H1 (cell line): ENCODE measurements at regions not wholly inside any gene's neighbourhood (a gene's known extent, or its start where the extent isn't known, plus 50 kb on each side); places are given as distances from the start of the nearest gene placed in this dataset.

Experiments
- CTCF ChIA-PET: fragments of 300-600 bp; sonication (Branson Sonifier 250); formaldehyde crosslinking; loops from one replicate; lab custom pipeline; 2021; ENCODE audit not compliant: partially characterized antibody; lab: Charles Lee
- POLR2A ChIA-PET: fragments of 300-600 bp; sonication (Branson Sonifier 250); formaldehyde crosslinking; loops from one replicate; lab custom pipeline; 2021; ENCODE audit warnings: inconsistent platforms; ENCODE audit not compliant: partially characterized antibody; lab: Charles Lee
- DNase-seq, 2 experiments: peaks; one replicate each; pipeline versions ENCODE4 v3.0.0 to v3.0.0-alpha.2; 2010 to 2022; ENCODE audit warnings: low spot score in 2 of 2, low read depth in 1 of 2, mixed read lengths in 1 of 2
- FAIRE-seq: peaks from 2 replicates; lab custom pipeline; 2011; peaks lifted over from hg19 to GRCh38; lab: Jason Lieb, UNC
- H2AFZ ChIP-seq: 2 replicates; pipeline ENCODE4 v1.8.1; 2012; ENCODE audit warnings: low read length, inconsistent platforms
- H2AK5ac ChIP-seq: 2 replicates; pipeline ENCODE4 v1.6.1; 2013; ENCODE audit warnings: low read depth, low read length
- H2BK120ac ChIP-seq: replicated peaks from 2 replicates; pipeline ENCODE3; 2013; ENCODE audit warnings: low read depth, low read length, inconsistent platforms
- H2BK12ac ChIP-seq: 2 replicates; pipeline ENCODE4 v1.6.1; 2013; ENCODE audit warnings: low read depth, low read length
- H2BK15ac ChIP-seq: 2 replicates; pipeline ENCODE4 v1.6.1; 2013; ENCODE audit warnings: low read length
- H2BK20ac ChIP-seq: 2 replicates; pipeline ENCODE4 v1.6.1; 2013; ENCODE audit warnings: low read length
- H2BK5ac ChIP-seq: 2 replicates; pipeline ENCODE4 v1.6.1; 2013; ENCODE audit warnings: low read depth, low read length
- H3K14ac ChIP-seq: 2 replicates; pipeline ENCODE4 v1.6.1; 2013; ENCODE audit warnings: inconsistent platforms; ENCODE audit not compliant: insufficient read length
- H3K18ac ChIP-seq: 2 replicates; pipeline ENCODE4 v1.6.1; 2013; ENCODE audit warnings: low read length; ENCODE audit errors: extremely low read depth
- H3K23ac ChIP-seq: 2 replicates; pipeline ENCODE4 v1.6.1; 2013; ENCODE audit warnings: inconsistent platforms; ENCODE audit not compliant: insufficient read length
- H3K23me2 ChIP-seq: 2 replicates; pipeline ENCODE4 v1.6.1; 2013; ENCODE audit warnings: low read depth, low read length
- H3K27ac ChIP-seq: 2 replicates; pipeline ENCODE4 v1.6.1; 2011; ENCODE audit warnings: low read depth, low read length, inconsistent platforms
- H3K27me3 ChIP-seq, 4 experiments: replicated peaks in 1 of 4; 1 replicate in 1 of 4; 2 replicates in 3 of 4; pipeline versions ENCODE4 v1.6.1 to v1.8.1; 2011 to 2013; ENCODE audit warnings: low read length in 3 of 4, mild to moderate bottlenecking in 3 of 4, inconsistent platforms in 2 of 4, mixed read lengths in 2 of 4, moderate library complexity in 1 of 4; ENCODE audit not compliant: control insufficient read depth in 3 of 4, insufficient read depth in 3 of 4; ENCODE audit errors: extremely low read depth in 1 of 4
- H3K36me3 ChIP-seq, 4 experiments: 2 replicates each; pipeline versions ENCODE4 v1.6.1 to v1.8.1; 2011 to 2013; ENCODE audit warnings: mild to moderate bottlenecking in 4 of 4, low read length in 3 of 4, moderate library complexity in 2 of 4, control low read depth in 1 of 4, inconsistent platforms in 1 of 4; ENCODE audit not compliant: insufficient read depth in 4 of 4, control insufficient read depth in 2 of 4
- H3K4ac ChIP-seq: replicated peaks from 2 replicates; pipeline ENCODE3; 2013; ENCODE audit warnings: low read length, low read depth, mixed read lengths, inconsistent platforms; ENCODE audit not compliant: insufficient read length
- H3K4me1 ChIP-seq, 4 experiments: replicated peaks in 1 of 4; 1 replicate in 1 of 4; 2 replicates in 3 of 4; pipeline versions ENCODE4 v1.6.1 to v1.8.1; 2011 to 2013; ENCODE audit warnings: low read length in 3 of 4, inconsistent platforms in 2 of 4, mixed read lengths in 1 of 4; ENCODE audit not compliant: insufficient read depth in 4 of 4, control insufficient read depth in 3 of 4
- H3K4me2 ChIP-seq, 2 experiments: 2 replicates each; pipeline versions ENCODE4 v1.6.1 to v1.8.1; 2011 to 2013; ENCODE audit warnings: low read depth in 2 of 2, low read length in 2 of 2, control low read depth in 1 of 2, inconsistent platforms in 1 of 2, mild to moderate bottlenecking in 1 of 2; ENCODE audit not compliant: insufficient read depth in 1 of 2
- H3K4me3 ChIP-seq, 4 experiments: fragments of 200-600, 300-600 bp in 1 of 4; sonication (generic), shearing (Covaris generic), sonication (Bioruptor Twin) in 1 of 4; 2 replicates each; pipeline versions ENCODE4 v1.5.1 to v1.8.1; 2011 to 2016; ENCODE audit warnings: low read length in 4 of 4, low read depth in 3 of 4, control low read depth in 2 of 4, inconsistent platforms in 2 of 4, mild to moderate bottlenecking in 2 of 4, mixed read lengths in 1 of 4, moderate library complexity in 1 of 4; ENCODE audit not compliant: insufficient read depth in 2 of 4; ENCODE audit errors: extremely low read depth in 1 of 4
- H3K56ac ChIP-seq: replicated peaks from 2 replicates; pipeline ENCODE3; 2013; ENCODE audit warnings: low read depth, mild to moderate bottlenecking, mixed read lengths, low read length, inconsistent platforms; ENCODE audit not compliant: insufficient read length
- H3K79me1 ChIP-seq: 2 replicates; pipeline ENCODE4 v1.6.1; 2013; ENCODE audit warnings: low read depth, low read length, control low read depth
- H3K79me2 ChIP-seq, 2 experiments: 2 replicates each; pipeline versions ENCODE4 v1.6.1 to v1.8.1; 2012 to 2013; ENCODE audit warnings: low read length in 2 of 2, mild to moderate bottlenecking in 2 of 2, inconsistent platforms in 1 of 2; ENCODE audit not compliant: insufficient read depth in 2 of 2, control insufficient read depth in 1 of 2
- H3K9ac ChIP-seq, 4 experiments: replicated peaks in 1 of 4; 1 replicate in 1 of 4; 2 replicates in 3 of 4; pipeline versions ENCODE4 v1.6.1 to v1.8.1; 2011 to 2013; ENCODE audit warnings: low read depth in 3 of 4, low read length in 3 of 4, control low read depth in 2 of 4, mild to moderate bottlenecking in 2 of 4, moderate library complexity in 2 of 4, inconsistent platforms in 1 of 4; ENCODE audit errors: extremely low read depth in 1 of 4
- H3K9me3 ChIP-seq, 2 experiments: 2 replicates each; pipeline versions ENCODE4 v1.6.1 to v1.8.1; 2012 to 2013; ENCODE audit warnings: mild to moderate bottlenecking in 2 of 2, moderate library complexity in 2 of 2, control low read depth in 1 of 2, inconsistent platforms in 1 of 2, low read depth in 1 of 2, low read length in 1 of 2, mixed read lengths in 1 of 2; ENCODE audit not compliant: insufficient read depth in 2 of 2
- H4K20me1 ChIP-seq, 2 experiments: replicated peaks in 1 of 2; 2 replicates each; pipeline versions ENCODE3 to v1.8.1; 2011 to 2013; ENCODE audit warnings: inconsistent platforms in 2 of 2, low read length in 2 of 2, mild to moderate bottlenecking in 1 of 2; ENCODE audit not compliant: insufficient read depth in 2 of 2, control insufficient read depth in 1 of 2
- H4K5ac ChIP-seq: 2 replicates; pipeline ENCODE4 v1.6.1; 2013; ENCODE audit warnings: low read length, low read depth, mixed read lengths, inconsistent platforms; ENCODE audit not compliant: insufficient read length
- H4K8ac ChIP-seq: 2 replicates; pipeline ENCODE4 v1.8.0; 2013; ENCODE audit warnings: mild to moderate bottlenecking, moderate library complexity, low read length, inconsistent platforms; ENCODE audit not compliant: insufficient read depth; ENCODE audit errors: extremely low read depth
- H4K91ac ChIP-seq: replicated peaks from 2 replicates; pipeline ENCODE3; 2013; ENCODE audit warnings: low read length, mixed read lengths, inconsistent platforms; ENCODE audit not compliant: insufficient read length
- CREB1 ChIP-seq: IDR thresholded peaks from 2 replicates; pipeline ENCODE4 v1.6.1; 2012; ENCODE audit warnings: inconsistent platforms
- EZH2 ChIP-seq: fragments of 200-600 bp; sonication (generic); IDR thresholded peaks from 2 replicates; pipeline ENCODE4 v1.7.1; 2012; ENCODE audit warnings: low read depth, mild to moderate bottlenecking, moderate library complexity, low read length, inconsistent platforms; ENCODE audit not compliant: severe bottlenecking
- HDAC2 ChIP-seq, 2 experiments: fragments of 300-600 bp in 1 of 2; sonication (generic) in 1 of 2; IDR thresholded peaks; 2 replicates each; pipeline ENCODE4 v1.6.1; 2011 to 2012; ENCODE audit warnings: low read depth in 2 of 2, low read length in 2 of 2, mild to moderate bottlenecking in 2 of 2, moderate library complexity in 2 of 2, borderline replicate concordance in 1 of 2, inconsistent platforms in 1 of 2
- RBBP5 ChIP-seq: IDR thresholded peaks from 2 replicates; pipeline ENCODE4 v1.7.1; 2012; ENCODE audit warnings: low read depth, mild to moderate bottlenecking, inconsistent platforms, low read length, moderate library complexity, borderline replicate concordance
- TAF1 ChIP-seq: IDR thresholded peaks from 2 replicates; pipeline ENCODE4 v1.6.1; 2011; ENCODE audit warnings: mild to moderate bottlenecking, low read depth, low read length
- TF ChIP-seq, protein P1 (sequence below): IDR thresholded peaks from 2 replicates; pipeline ENCODE4 v1.6.1; 2011; ENCODE audit warnings: low read length, improper control_type of control experiment

DNA sequence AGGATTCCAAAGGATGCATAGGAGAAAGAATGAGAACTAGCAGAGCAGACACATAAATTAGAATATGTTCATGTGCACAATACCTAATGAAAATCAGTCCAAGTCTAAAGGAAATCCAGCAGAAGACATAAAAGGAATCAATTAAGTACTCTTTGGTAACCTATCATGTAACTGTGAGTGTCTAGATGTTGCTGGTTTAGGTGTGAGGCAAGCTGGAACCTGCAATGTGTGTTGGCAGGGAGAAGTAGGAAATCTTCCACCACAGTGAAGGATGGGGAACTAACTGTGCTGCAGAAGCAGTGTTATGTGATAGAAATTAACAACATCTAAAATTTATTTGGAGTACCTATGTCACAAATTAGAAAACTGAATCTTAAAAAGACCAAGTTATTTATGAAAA is 330.8 kb upstream of the DKK2 start:
- no peak for FAIRE-seq
- H3K4ac ChIP-seq = no peak overlapping the region

More for the DNA sequence above, 330.8 kb upstream of the DKK2 start:
- H3K4me3 ChIP-seq = no peak overlapping the region
- no peak overlapping the region for H3K9ac ChIP-seq
- H4K5ac ChIP-seq = no peak overlapping the region
- POLR2A ChIA-PET = interaction anchor here (0.6 to 1.0 kb wide), 2 partner anchors 27 to 215 kb away, joined by 3 read pairs; no protein-coding TSS in a partner anchor
- no peak overlapping the region for H3K23ac ChIP-seq
- peaks cover 0 to 5% (median 1%) of the 10 kb centered on the region in 4 experiments; a peak in 3 of 7 replicates for H3K4me1 ChIP-seq
- H3K4me2 ChIP-seq = 0 out of 4 replicates have a peak overlapping the region, but pooled peaks of 1 of the 2 experiments have one; percentile 21
- H2AK5ac ChIP-seq = no peak overlapping the region; the same call in 1 of the 2 replicates
- H2BK120ac ChIP-seq = peak overlapping the region; percentile 13
- no peak overlapping the region for H4K8ac ChIP-seq
- no peak for TF ChIP-seq TAF1
- no peak for TF ChIP-seq RBBP5
- TF ChIP-seq, protein P1, sequence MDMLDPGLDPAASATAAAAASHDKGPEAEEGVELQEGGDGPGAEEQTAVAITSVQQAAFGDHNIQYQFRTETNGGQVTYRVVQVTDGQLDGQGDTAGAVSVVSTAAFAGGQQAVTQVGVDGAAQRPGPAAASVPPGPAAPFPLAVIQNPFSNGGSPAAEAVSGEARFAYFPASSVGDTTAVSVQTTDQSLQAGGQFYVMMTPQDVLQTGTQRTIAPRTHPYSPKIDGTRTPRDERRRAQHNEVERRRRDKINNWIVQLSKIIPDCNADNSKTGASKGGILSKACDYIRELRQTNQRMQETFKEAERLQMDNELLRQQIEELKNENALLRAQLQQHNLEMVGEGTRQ = no peak
- TF ChIP-seq HDAC2 (IDR thresholded peaks at IDR 0.05; ENCODE audit: borderline replicate concordance in 1 of 2, low read depth in 2 of 2, low read length in 2 of 2) = no peak
- TF ChIP-seq EZH2 = no peak
- TF ChIP-seq CREB1 = no peak
- TF ChIP-seq, all 59 proteins: peak for 0
- CTCF ChIA-PET = interaction anchor here (1.1 to 2.6 kb wide), 4 partner anchors 8 to 315 kb away, joined by 3 to 7 read pairs (median 4); no protein-coding TSS in a partner anchor
- H2BK15ac ChIP-seq = no peak overlapping the region
- H3K23me2 ChIP-seq = no peaks in the 10 kb centered on the region
- H3K79me1 ChIP-seq = no peaks in the 10 kb centered on the region
- H2AFZ ChIP-seq = no peak overlapping the region
- H3K27me3 ChIP-seq = no peaks in the 10 kb centered on the region
- H3K27ac ChIP-seq = no peak overlapping the region
- no peaks in the 10 kb centered on the region for H3K79me2 ChIP-seq
- no peak overlapping the region for H2BK5ac ChIP-seq
- no peaks in the 10 kb centered on the region for H4K20me1 ChIP-seq
- H3K14ac ChIP-seq = no peak overlapping the region
- H3K9me3 ChIP-seq = no peaks in the 10 kb centered on the region
- no peak overlapping the region for H2BK20ac ChIP-seq
- H3K56ac ChIP-seq = no peak overlapping the region
- H3K18ac ChIP-seq = no peak overlapping the region
- no peak overlapping the region for H4K91ac ChIP-seq
- no peak overlapping the region for H2BK12ac ChIP-seq
- DNase-seq = no peak
- no peaks in the 10 kb centered on the region for H3K36me3 ChIP-seq
